ENCODE measurements at regions not wholly inside any gene's neighbourhood (a gene's known extent, or its start where the extent isn't known, plus 50 kb on each side); places are given as distances from the start of the nearest gene placed in this dataset.

GRCh38 chrY:13844411-13844810 lies 140.7 kb downstream of the TMSB4Y start:
- TF ChIP-seq, protein P1, sequence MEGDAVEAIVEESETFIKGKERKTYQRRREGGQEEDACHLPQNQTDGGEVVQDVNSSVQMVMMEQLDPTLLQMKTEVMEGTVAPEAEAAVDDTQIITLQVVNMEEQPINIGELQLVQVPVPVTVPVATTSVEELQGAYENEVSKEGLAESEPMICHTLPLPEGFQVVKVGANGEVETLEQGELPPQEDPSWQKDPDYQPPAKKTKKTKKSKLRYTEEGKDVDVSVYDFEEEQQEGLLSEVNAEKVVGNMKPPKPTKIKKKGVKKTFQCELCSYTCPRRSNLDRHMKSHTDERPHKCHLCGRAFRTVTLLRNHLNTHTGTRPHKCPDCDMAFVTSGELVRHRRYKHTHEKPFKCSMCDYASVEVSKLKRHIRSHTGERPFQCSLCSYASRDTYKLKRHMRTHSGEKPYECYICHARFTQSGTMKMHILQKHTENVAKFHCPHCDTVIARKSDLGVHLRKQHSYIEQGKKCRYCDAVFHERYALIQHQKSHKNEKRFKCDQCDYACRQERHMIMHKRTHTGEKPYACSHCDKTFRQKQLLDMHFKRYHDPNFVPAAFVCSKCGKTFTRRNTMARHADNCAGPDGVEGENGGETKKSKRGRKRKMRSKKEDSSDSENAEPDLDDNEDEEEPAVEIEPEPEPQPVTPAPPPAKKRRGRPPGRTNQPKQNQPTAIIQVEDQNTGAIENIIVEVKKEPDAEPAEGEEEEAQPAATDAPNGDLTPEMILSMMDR (conservative IDR thresholded peaks at IDR 0.05; ENCODE audit: low read length), result no peak
- TF ChIP-seq EZH2phosphoT487 (IDR thresholded peaks at IDR 0.05; ENCODE audit: borderline replicate concordance, low read depth, low read length), result no peak
